Activated CD8-positive, alpha-beta T cell treated with anti-CD3 and anti-CD28 coated beads for 36 hours (primary cell): ENCODE measurements at regions not wholly inside any gene's neighbourhood (a gene's known extent, or its start where the extent isn't known, plus 50 kb on each side); places are given as distances from the start of the nearest gene placed in this dataset.

Experiments used
- ATAC-seq: fragments of 200-7000 bp; cut with Tn5 transposase; one replicate; pipeline ENCODE4 v1.10.0; 2021; ENCODE audit warnings: mild to moderate bottlenecking, moderate library complexity
- CTCF ChIA-PET: fragments of 350-600 bp; sonication (Branson Sonifier 250); formaldehyde crosslinking; loops from one replicate; lab custom pipeline; 2021; ENCODE audit warnings: antibody characterized with exemption; lab: Charles Lee
- POLR2A ChIA-PET: fragments of 350-600 bp; sonication (Branson Sonifier 250); formaldehyde crosslinking; loops from one replicate; lab custom pipeline; 2021; ENCODE audit warnings: antibody characterized with exemption; lab: Charles Lee
- DNase-seq: peaks from one replicate; pipeline ENCODE4 v3.0.0-alpha.2; 2020
- H3K27ac Mint-ChIP-seq: one replicate; pipeline ENCODE4 v1.8.0; 2021; ENCODE audit warnings: mild to moderate bottlenecking, mixed read lengths
- H3K27me3 Mint-ChIP-seq: one replicate; pipeline ENCODE4 v1.8.0; 2021; ENCODE audit warnings: mixed read lengths
- H3K36me3 Mint-ChIP-seq: one replicate; pipeline ENCODE4 v1.8.0; 2021; ENCODE audit warnings: low read depth, mixed read lengths
- H3K4me1 Mint-ChIP-seq: one replicate; pipeline ENCODE4 v1.8.0; 2021; ENCODE audit warnings: low read depth, mixed read lengths
- H3K4me3 Mint-ChIP-seq: one replicate; pipeline ENCODE4 v1.8.0; 2021; ENCODE audit warnings: mild to moderate bottlenecking, moderate library complexity, mixed read lengths
- H3K9me3 Mint-ChIP-seq: one replicate; pipeline ENCODE4 v1.8.0; 2021; ENCODE audit warnings: mixed read lengths
- intact Hi-C: fragments of 100-400 bp; cut with micrococcal nuclease; formaldehyde crosslinking; loops from one replicate; pipeline ENCODE4 v1.10.0; 2022
- TF ChIP-seq, protein P1 (sequence below): fragments of 200-600 bp; IDR thresholded peaks from one replicate; pipeline ENCODE4 v1.8.0; 2022; ENCODE audit warnings: antibody characterized with exemption, mild to moderate bottlenecking

- ChIA-PET POLR2A (no interaction called here), CTCF (no interaction called here)
- Mint-ChIP-seq H3K4me1 (no peaks in the 10 kb centered on the region), H3K27ac (no peak overlapping the region), H3K9me3 (peaks cover 18% of the 10 kb centered on the region), H3K36me3 (no peaks in the 10 kb centered on the region), H3K27me3 (no peaks in the 10 kb centered on the region), H3K4me3 (no peak overlapping the region)
- TF ChIP-seq, protein P1, sequence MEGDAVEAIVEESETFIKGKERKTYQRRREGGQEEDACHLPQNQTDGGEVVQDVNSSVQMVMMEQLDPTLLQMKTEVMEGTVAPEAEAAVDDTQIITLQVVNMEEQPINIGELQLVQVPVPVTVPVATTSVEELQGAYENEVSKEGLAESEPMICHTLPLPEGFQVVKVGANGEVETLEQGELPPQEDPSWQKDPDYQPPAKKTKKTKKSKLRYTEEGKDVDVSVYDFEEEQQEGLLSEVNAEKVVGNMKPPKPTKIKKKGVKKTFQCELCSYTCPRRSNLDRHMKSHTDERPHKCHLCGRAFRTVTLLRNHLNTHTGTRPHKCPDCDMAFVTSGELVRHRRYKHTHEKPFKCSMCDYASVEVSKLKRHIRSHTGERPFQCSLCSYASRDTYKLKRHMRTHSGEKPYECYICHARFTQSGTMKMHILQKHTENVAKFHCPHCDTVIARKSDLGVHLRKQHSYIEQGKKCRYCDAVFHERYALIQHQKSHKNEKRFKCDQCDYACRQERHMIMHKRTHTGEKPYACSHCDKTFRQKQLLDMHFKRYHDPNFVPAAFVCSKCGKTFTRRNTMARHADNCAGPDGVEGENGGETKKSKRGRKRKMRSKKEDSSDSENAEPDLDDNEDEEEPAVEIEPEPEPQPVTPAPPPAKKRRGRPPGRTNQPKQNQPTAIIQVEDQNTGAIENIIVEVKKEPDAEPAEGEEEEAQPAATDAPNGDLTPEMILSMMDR: no peak
- intact Hi-C loops: no loop called here
- ATAC-seq (no peak), DNase-seq (no peak)
Measured at GRCh38 chr7:41524876-41525275, 178.0 kb downstream of the INHBA start.

- intact Hi-C loops: no loop called here
- ChIA-PET POLR2A (no interaction called here), CTCF (no interaction called here)
- no peaks in the 10 kb centered on the region for H3K36me3 Mint-ChIP-seq
- H3K9me3 Mint-ChIP-seq: peaks cover 15% of the 10 kb centered on the region
- TF ChIP-seq, protein P1: no peak
- H3K27me3 Mint-ChIP-seq: no peaks in the 10 kb centered on the region
- H3K27ac Mint-ChIP-seq: no peak overlapping the region
- DNase-seq (no peak), ATAC-seq (no peak)
- H3K4me3 Mint-ChIP-seq: no peak overlapping the region
- H3K4me1 Mint-ChIP-seq: no peaks in the 10 kb centered on the region
Measured at GRCh38 chr7:41520445-41520844, 182.4 kb downstream of the INHBA start.

DNA sequence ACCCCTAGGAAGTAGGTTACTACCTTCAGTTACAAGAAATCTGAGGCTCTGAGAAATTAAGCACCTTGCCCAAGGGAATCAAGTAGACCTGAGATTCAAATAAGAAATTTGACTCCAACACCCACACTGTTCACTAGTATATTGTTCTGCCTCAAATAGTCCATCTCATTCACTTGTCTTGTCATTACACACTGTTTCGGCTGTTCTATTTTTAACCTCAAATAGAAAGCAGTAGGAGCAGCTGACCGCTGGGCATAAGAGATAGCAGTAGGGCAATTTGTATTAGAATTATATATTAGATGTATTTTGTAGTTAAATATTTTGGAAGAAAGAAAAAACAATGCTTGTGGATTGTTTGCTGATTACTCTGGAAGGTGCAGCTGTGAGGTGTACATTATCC, 185.1 kb downstream of the INHBA start:
- Mint-ChIP-seq H3K4me3 (no peak overlapping the region), H3K36me3 (no peaks in the 10 kb centered on the region), H3K9me3 (peaks cover 3% of the 10 kb centered on the region), H3K4me1 (no peaks in the 10 kb centered on the region), H3K27ac (no peak overlapping the region), H3K27me3 (no peaks in the 10 kb centered on the region)
- ChIA-PET POLR2A (no interaction called here), CTCF (no interaction called here)
- no peak for DNase-seq
- no peak for ATAC-seq
- intact Hi-C loops: no loop called here
- TF ChIP-seq, protein P1: no peak

GRCh38 chr7:41508755-41509154, 194.1 kb downstream of the INHBA start:
- Mint-ChIP-seq H3K27ac (no peak overlapping the region), H3K36me3 (no peaks in the 10 kb centered on the region), H3K9me3 (peaks cover 3% of the 10 kb centered on the region), H3K27me3 (no peaks in the 10 kb centered on the region), H3K4me3 (no peak overlapping the region), H3K4me1 (no peaks in the 10 kb centered on the region)
- DNase-seq: no peak
- intact Hi-C loops: no loop called here
- TF ChIP-seq, protein P1: no peak
- POLR2A ChIA-PET: no interaction called here
- ATAC-seq: no peak
- CTCF ChIA-PET: no interaction called here

GRCh38 chr7:41507686-41508268, 195.1 kb downstream of the INHBA start:
- H3K9me3 Mint-ChIP-seq: peaks cover 3% of the 10 kb centered on the region
- TF ChIP-seq, protein P1: no peak
- no peak overlapping the region for H3K27ac Mint-ChIP-seq
- ATAC-seq: no peak
- intact Hi-C loops: no loop called here
- no peak overlapping the region for H3K4me3 Mint-ChIP-seq
- H3K36me3 Mint-ChIP-seq: no peaks in the 10 kb centered on the region
- DNase-seq: no peak
- H3K4me1 Mint-ChIP-seq: no peaks in the 10 kb centered on the region
- POLR2A ChIA-PET: no interaction called here
- CTCF ChIA-PET: no interaction called here
- no peaks in the 10 kb centered on the region for H3K27me3 Mint-ChIP-seq
